Breast epithelium (tissue), 4 donors: ENCODE measurements at regions not wholly inside any gene's neighbourhood (a gene's known extent, or its start where the extent isn't known, plus 50 kb on each side); places are given as distances from the start of the nearest gene placed in this dataset.

Source experiments
- DNase-seq, 2 donors: peaks; one replicate each; pipeline ENCODE4 v3.0.0-alpha.2; 2019; ENCODE audit warnings: low spot score in 2 of 2
- H3K27ac ChIP-seq, 2 donors: fragments of 200-600 bp; sonication (generic) in 1 of 2; one replicate each; pipeline ENCODE4 v1.5.1; 2016 to 2019; ENCODE audit warnings: mild to moderate bottlenecking in 1 of 2
- H3K27me3 ChIP-seq, 2 donors: fragments of 200-600 bp; sonication (generic) in 1 of 2; one replicate each; pipeline versions ENCODE4 v1.5.1 to v1.6.0; 2017 to 2019; ENCODE audit warnings: control low read depth in 1 of 2, mild to moderate bottlenecking in 1 of 2
- H3K36me3 ChIP-seq: fragments of 200-600 bp; one replicate; pipeline ENCODE4 v1.5.1; 2019
- H3K4me1 ChIP-seq, 2 donors: fragments of 200-600 bp; sonication (generic); one replicate each; pipeline ENCODE4 v1.5.1; 2016 to 2019; ENCODE audit warnings: control low read depth in 1 of 2
- H3K4me3 ChIP-seq, 3 donors: fragments of 200-600 bp; sonication (generic); 1 replicate in 2 of 3; 2 replicates in 1 of 3; pipeline ENCODE4 v1.5.1; 2016 to 2019; ENCODE audit warnings: mild to moderate bottlenecking in 3 of 3, moderate library complexity in 2 of 3
- H3K9me3 ChIP-seq, 2 donors: fragments of 200-600 bp; sonication (generic) in 1 of 2; one replicate each; pipeline ENCODE4 v1.5.1; 2016 to 2019; ENCODE audit warnings: control low read depth in 1 of 2
- POLR2A ChIP-seq: fragments of 450-650 bp; IDR thresholded peaks from one replicate; pipeline ENCODE4 v1.6.1; 2016; ENCODE audit warnings: antibody characterized with exemption, mild to moderate bottlenecking, moderate library complexity
- POLR2AphosphoS5 ChIP-seq, 3 donors: sonication (generic); formaldehyde crosslinking; IDR thresholded peaks; one replicate each; pipeline ENCODE4 v1.6.1; 2017; ENCODE audit warnings: antibody characterized with exemption in 3 of 3
- intact Hi-C: fragments of 100-400 bp; cut with DNase I; formaldehyde crosslinking; loops from one replicate; pipeline ENCODE4 v1.15.1; 2023; ENCODE audit warnings: low total_unique reads
- TF ChIP-seq, protein P1 (sequence below), 3 donors: fragments of 450-650 bp; IDR thresholded peaks; one replicate each; pipeline ENCODE4 v1.5.1; 2016 to 2017; ENCODE audit warnings: antibody characterized with exemption in 3 of 3, mild to moderate bottlenecking in 3 of 3, moderate library complexity in 3 of 3

DNA sequence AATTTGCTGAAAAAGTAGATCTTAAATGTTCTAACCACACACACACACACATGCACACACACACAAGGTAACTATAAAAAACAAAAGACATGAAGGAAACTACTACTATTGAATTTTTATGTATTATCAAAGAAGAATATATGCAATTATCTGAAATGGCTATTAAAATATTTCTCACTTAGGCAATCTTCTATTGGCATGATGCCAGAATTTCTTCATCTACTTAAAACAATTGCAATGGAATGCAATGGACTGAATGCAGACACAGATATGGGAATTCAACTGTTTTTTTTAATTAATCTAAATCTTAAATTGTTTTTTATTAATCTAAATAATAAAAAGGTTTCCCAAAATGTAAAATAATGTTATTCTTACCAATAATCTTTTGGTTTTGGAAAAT, 152.6 kb upstream of the SMLR1 start:
- no peak for DNase-seq
- no peaks in the 10 kb centered on the region for H3K4me1 ChIP-seq
- H3K36me3 ChIP-seq = no peaks in the 10 kb centered on the region
- H3K27ac ChIP-seq = no peak overlapping the region
- H3K27me3 ChIP-seq = no peaks in the 10 kb centered on the region
- no peak overlapping the region for H3K4me3 ChIP-seq
- H3K9me3 ChIP-seq = peaks cover 10% of the 10 kb centered on the region in 2 donors
- TF ChIP-seq POLR2AphosphoS5 (IDR thresholded peaks at IDR 0.05) = no peak
- no peak for TF ChIP-seq POLR2A
- TF ChIP-seq, protein P1, sequence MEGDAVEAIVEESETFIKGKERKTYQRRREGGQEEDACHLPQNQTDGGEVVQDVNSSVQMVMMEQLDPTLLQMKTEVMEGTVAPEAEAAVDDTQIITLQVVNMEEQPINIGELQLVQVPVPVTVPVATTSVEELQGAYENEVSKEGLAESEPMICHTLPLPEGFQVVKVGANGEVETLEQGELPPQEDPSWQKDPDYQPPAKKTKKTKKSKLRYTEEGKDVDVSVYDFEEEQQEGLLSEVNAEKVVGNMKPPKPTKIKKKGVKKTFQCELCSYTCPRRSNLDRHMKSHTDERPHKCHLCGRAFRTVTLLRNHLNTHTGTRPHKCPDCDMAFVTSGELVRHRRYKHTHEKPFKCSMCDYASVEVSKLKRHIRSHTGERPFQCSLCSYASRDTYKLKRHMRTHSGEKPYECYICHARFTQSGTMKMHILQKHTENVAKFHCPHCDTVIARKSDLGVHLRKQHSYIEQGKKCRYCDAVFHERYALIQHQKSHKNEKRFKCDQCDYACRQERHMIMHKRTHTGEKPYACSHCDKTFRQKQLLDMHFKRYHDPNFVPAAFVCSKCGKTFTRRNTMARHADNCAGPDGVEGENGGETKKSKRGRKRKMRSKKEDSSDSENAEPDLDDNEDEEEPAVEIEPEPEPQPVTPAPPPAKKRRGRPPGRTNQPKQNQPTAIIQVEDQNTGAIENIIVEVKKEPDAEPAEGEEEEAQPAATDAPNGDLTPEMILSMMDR (IDR thresholded peaks at IDR 0.05) = no peak
- intact Hi-C loops = no loop called here

DNA sequence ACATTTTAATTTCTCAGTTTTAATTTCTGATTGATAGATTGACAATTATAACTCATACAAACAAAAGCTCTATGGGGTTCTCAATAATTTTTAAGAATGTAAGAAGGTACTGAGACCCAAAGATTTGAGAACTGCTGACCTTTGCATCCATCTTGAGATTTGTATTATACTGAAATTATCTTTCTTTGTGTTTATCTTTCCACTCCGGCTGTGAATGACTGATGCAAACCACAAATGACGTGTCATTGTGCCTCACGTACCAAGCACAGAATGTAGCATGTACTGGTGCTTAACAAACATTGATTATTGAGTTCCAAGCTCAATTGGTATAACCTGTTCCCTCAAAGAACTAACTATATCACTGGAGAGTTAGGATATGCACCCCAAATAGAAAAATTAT, 152.1 kb upstream of the SMLR1 start:
- intact Hi-C loops = no loop called here
- Histone ChIP-seq H3K27me3 (no peaks in the 10 kb centered on the region), H3K4me3 (no peak overlapping the region), H3K27ac (no peak overlapping the region), H3K9me3 (peaks cover 10% of the 10 kb centered on the region in 2 donors), H3K4me1 (no peaks in the 10 kb centered on the region), H3K36me3 (no peaks in the 10 kb centered on the region)
- DNase-seq = no peak
- TF ChIP-seq, protein P1 (IDR thresholded peaks at IDR 0.05) = no peak
- TF ChIP-seq POLR2A = no peak
- no peak for TF ChIP-seq POLR2AphosphoS5 (IDR thresholded peaks at IDR 0.05)

DNA sequence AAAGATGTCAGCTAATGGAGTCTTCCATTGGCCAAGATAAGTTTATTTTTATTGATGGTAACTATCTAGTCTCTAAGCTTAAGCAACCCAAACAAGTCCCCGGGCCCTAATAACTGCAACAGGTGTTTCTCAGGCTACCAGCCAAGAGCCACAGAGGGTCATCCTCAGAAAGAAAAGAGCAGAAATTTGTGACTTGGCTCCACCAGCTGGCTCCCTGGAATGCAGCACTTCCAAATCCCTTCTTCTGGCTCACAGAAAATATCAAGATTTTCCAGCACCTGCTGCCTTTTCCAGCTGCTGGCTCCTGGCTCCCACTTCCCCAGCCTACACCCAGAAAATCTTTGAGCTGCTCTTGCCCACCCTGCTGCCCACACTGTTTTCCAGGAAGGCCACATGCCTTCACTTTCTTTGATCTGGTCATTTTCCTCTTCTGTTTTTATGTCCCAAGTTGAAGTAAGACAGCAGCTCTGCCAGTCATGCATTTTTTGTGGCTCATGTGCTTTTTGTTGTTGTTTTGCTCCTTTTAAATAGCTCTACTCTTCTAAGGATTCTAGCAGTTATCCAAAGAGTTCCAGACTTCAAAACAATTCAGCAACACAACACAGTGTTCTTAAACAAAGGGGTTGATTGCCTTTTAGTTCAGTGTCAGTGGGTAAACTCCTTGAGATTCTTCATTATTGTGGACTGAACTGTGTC, 151.0 kb upstream of the SMLR1 start:
- no peaks in the 10 kb centered on the region for H3K4me1 ChIP-seq
- H3K27ac ChIP-seq = no peak overlapping the region
- H3K9me3 ChIP-seq = peaks cover 10% of the 10 kb centered on the region in 2 donors
- DNase-seq = no peak
- no peaks in the 10 kb centered on the region for H3K36me3 ChIP-seq
- no peak for TF ChIP-seq POLR2A
- TF ChIP-seq, protein P1 (IDR thresholded peaks at IDR 0.05) = no peak
- no peak for TF ChIP-seq POLR2AphosphoS5 (IDR thresholded peaks at IDR 0.05)
- no peak overlapping the region for H3K4me3 ChIP-seq
- intact Hi-C loops = no loop called here
- H3K27me3 ChIP-seq = no peaks in the 10 kb centered on the region

DNA sequence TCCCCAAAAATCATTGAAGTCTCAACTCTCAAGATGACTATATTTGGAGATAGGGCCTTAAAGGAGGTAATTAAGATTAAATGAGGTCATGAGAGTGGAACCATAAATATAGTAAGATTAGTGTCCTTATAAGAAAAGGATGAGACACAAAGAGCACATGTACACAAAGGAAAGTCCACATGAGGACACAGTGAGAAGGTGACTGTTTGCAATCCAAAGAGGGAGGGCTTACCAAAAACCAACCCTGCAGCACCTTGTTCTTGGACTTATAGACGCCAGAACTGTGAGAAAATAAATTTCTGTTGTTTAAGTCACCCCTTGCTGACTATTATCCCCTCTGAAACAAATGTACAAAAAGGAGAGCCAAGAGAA, 150.4 kb upstream of the SMLR1 start:
- TF ChIP-seq, protein P1 (IDR thresholded peaks at IDR 0.05) = no peak
- TF ChIP-seq POLR2AphosphoS5 (IDR thresholded peaks at IDR 0.05) = no peak
- no peak for TF ChIP-seq POLR2A
- peaks cover 10% of the 10 kb centered on the region in 2 donors for H3K9me3 ChIP-seq
- no peaks in the 10 kb centered on the region for H3K4me1 ChIP-seq
- no peaks in the 10 kb centered on the region for H3K27me3 ChIP-seq
- no peak for DNase-seq
- no peak overlapping the region for H3K27ac ChIP-seq
- no peak overlapping the region for H3K4me3 ChIP-seq
- no peaks in the 10 kb centered on the region for H3K36me3 ChIP-seq
- intact Hi-C loops = no loop called here

DNA sequence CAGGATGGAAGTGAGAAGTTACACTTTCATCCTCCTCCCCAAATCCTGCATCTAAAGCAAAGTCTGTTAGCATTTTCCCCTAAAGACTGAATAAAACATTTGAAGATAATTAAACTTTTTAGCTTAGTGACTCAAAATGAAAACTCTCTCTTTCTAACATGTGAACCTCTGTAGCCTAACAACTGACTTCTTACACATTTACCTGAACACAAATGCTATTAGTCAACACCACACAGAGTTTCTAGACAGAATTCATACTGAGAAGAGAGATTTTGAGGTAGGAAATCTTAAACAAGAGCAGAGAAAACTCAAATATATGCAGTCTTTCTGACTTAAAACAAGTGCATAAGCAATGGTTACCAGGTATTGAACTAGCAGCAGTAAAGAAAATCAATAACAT, 149.9 kb upstream of the SMLR1 start:
- Histone ChIP-seq H3K27me3 (no peaks in the 10 kb centered on the region), H3K27ac (no peak overlapping the region), H3K4me3 (no peak overlapping the region), H3K36me3 (no peaks in the 10 kb centered on the region), H3K9me3 (peaks cover 10% of the 10 kb centered on the region in 2 donors), H3K4me1 (no peaks in the 10 kb centered on the region)
- no peak for DNase-seq
- no peak for TF ChIP-seq POLR2AphosphoS5 (IDR thresholded peaks at IDR 0.05)
- TF ChIP-seq POLR2A = no peak
- TF ChIP-seq, protein P1 (IDR thresholded peaks at IDR 0.05) = no peak
- intact Hi-C loops = no loop called here
